CD4-positive, alpha-beta T cell (primary cell): ENCODE measurements at regions not wholly inside any gene's neighbourhood (a gene's known extent, or its start where the extent isn't known, plus 50 kb on each side); places are given as distances from the start of the nearest gene placed in this dataset.

Source experiments
- ATAC-seq: fragments of 200-7000 bp; cut with Tn5 transposase; one replicate; pipeline ENCODE4 v1.10.0; 2022; ENCODE audit warnings: mild to moderate bottlenecking; ENCODE audit not compliant: poor library complexity
- CTCF ChIA-PET: fragments of 350-600 bp; sonication (Branson Sonifier 250); formaldehyde crosslinking; loops from one replicate; lab custom pipeline; 2021; ENCODE audit warnings: antibody characterized with exemption, inconsistent platforms; lab: Charles Lee
- POLR2A ChIA-PET: fragments of 350-600 bp; sonication (Branson Sonifier 250); formaldehyde crosslinking; loops from one replicate; lab custom pipeline; 2021; ENCODE audit warnings: antibody characterized with exemption, inconsistent platforms; lab: Charles Lee
- DNase-seq, 14 experiments: peaks; one replicate each; pipeline ENCODE4 v3.0.0-alpha.2; 2013 to 2020; ENCODE audit warnings: mixed read lengths in 2 of 14
- H3K27ac ChIP-seq, 2 donors: one replicate each; pipeline versions ENCODE4 v1.5.1 to v1.7.0; 2013; ENCODE audit warnings: low read length in 2 of 2, low read depth in 1 of 2, mild to moderate bottlenecking in 1 of 2
- H3K27me3 ChIP-seq, 2 experiments: 1 replicate in 1 of 2; 2 replicates in 1 of 2; pipeline versions ENCODE4 v1.6.1 to v1.7.0; 2013; ENCODE audit warnings: low read length in 2 of 2, control low read depth in 1 of 2, mild to moderate bottlenecking in 1 of 2, moderate library complexity in 1 of 2; ENCODE audit not compliant: insufficient read depth in 2 of 2, control insufficient read depth in 1 of 2
- H3K36me3 ChIP-seq: one replicate; pipeline ENCODE4 v1.6.1; 2013; ENCODE audit warnings: low read length, control low read depth; ENCODE audit not compliant: insufficient read depth
- H3K4me1 ChIP-seq: one replicate; pipeline ENCODE4 v1.6.1; 2013; ENCODE audit warnings: low read length, control low read depth; ENCODE audit not compliant: insufficient read depth
- H3K4me3 ChIP-seq: one replicate; pipeline ENCODE4 v1.5.1; 2013; ENCODE audit warnings: mild to moderate bottlenecking, low read length, moderate library complexity
- H3K9me3 ChIP-seq, 2 experiments: 1 replicate in 1 of 2; 2 replicates in 1 of 2; pipeline versions ENCODE4 v1.6.1 to v1.7.0; 2013; ENCODE audit warnings: low read length in 2 of 2, mild to moderate bottlenecking in 2 of 2, control low read depth in 1 of 2, moderate library complexity in 1 of 2; ENCODE audit not compliant: control insufficient read depth in 1 of 2, insufficient read depth in 1 of 2
- H3K27ac Mint-ChIP-seq: one replicate; pipeline ENCODE4 v1.8.0; 2020; ENCODE audit warnings: mixed read lengths
- H3K27me3 Mint-ChIP-seq: one replicate; pipeline ENCODE4 v1.8.0; 2021; ENCODE audit warnings: mixed read lengths
- H3K36me3 Mint-ChIP-seq: one replicate; pipeline ENCODE4 v1.8.0; 2021; ENCODE audit warnings: low read depth, mixed read lengths
- H3K4me1 Mint-ChIP-seq: one replicate; pipeline ENCODE4 v1.8.0; 2021; ENCODE audit warnings: low read depth, mixed read lengths
- H3K4me3 Mint-ChIP-seq: one replicate; pipeline ENCODE4 v1.8.0; 2020; ENCODE audit warnings: mild to moderate bottlenecking, mixed read lengths
- H3K9me3 Mint-ChIP-seq: one replicate; pipeline ENCODE4 v1.8.0; 2020; ENCODE audit warnings: mixed read lengths
- intact Hi-C, 2 experiments: fragments of 100-400 bp; cut with DNase I in 1 of 2; cut with micrococcal nuclease in 1 of 2; formaldehyde crosslinking; loops; one replicate each; pipeline versions ENCODE4 v1.15.1 to v1.9.0; 2023 to 2025; cut with DNase I, micrococcal nuclease
- TF ChIP-seq, protein P1 (sequence below): fragments of 200-600 bp; IDR thresholded peaks from one replicate; pipeline ENCODE4 v1.8.0; 2022; ENCODE audit warnings: antibody characterized with exemption, mild to moderate bottlenecking

DNA sequence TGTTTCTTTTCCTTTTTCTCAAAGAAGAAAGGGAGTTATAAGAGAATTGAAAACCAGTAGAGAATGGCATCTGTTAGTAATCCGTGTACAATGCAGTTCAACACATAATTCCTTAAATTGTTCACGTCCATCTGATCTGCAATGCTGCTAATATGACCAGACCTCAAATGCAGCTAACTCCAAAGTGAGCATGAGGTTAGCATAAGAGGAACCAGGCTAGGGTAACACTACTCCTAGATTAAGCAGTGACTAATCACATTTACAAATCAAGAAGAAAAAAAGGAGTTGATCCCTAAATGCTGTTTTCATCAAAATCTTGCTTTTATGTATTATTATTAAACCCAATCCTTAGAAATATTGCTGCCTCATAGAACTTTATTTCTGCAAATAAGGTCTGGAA lies 432.7 kb upstream of the ARID1B start:
- ChIA-PET POLR2A (no interaction called here), CTCF (no interaction called here)
- no peaks in the 10 kb centered on the region for H3K9me3 ChIP-seq
- TF ChIP-seq, protein P1, sequence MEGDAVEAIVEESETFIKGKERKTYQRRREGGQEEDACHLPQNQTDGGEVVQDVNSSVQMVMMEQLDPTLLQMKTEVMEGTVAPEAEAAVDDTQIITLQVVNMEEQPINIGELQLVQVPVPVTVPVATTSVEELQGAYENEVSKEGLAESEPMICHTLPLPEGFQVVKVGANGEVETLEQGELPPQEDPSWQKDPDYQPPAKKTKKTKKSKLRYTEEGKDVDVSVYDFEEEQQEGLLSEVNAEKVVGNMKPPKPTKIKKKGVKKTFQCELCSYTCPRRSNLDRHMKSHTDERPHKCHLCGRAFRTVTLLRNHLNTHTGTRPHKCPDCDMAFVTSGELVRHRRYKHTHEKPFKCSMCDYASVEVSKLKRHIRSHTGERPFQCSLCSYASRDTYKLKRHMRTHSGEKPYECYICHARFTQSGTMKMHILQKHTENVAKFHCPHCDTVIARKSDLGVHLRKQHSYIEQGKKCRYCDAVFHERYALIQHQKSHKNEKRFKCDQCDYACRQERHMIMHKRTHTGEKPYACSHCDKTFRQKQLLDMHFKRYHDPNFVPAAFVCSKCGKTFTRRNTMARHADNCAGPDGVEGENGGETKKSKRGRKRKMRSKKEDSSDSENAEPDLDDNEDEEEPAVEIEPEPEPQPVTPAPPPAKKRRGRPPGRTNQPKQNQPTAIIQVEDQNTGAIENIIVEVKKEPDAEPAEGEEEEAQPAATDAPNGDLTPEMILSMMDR, result no peak
- intact Hi-C loops, result no loop called here
- no peak overlapping the region for H3K4me3 ChIP-seq
- H3K36me3 Mint-ChIP-seq, result no peaks in the 10 kb centered on the region
- no peak overlapping the region for H3K4me3 Mint-ChIP-seq
- no peaks in the 10 kb centered on the region for H3K9me3 Mint-ChIP-seq
- no peaks in the 10 kb centered on the region for H3K4me1 ChIP-seq
- no peaks in the 10 kb centered on the region for H3K36me3 ChIP-seq
- DNase-seq, result no peak
- H3K4me1 Mint-ChIP-seq, result peaks cover 5% of the 10 kb centered on the region
- H3K27ac Mint-ChIP-seq, result no peak overlapping the region
- H3K27ac ChIP-seq, result no peak overlapping the region
- peaks cover 0 to 3% of the 10 kb centered on the region in 2 experiments for H3K27me3 ChIP-seq
- H3K27me3 Mint-ChIP-seq, result no peaks in the 10 kb centered on the region
- ATAC-seq, result no peak

DNA sequence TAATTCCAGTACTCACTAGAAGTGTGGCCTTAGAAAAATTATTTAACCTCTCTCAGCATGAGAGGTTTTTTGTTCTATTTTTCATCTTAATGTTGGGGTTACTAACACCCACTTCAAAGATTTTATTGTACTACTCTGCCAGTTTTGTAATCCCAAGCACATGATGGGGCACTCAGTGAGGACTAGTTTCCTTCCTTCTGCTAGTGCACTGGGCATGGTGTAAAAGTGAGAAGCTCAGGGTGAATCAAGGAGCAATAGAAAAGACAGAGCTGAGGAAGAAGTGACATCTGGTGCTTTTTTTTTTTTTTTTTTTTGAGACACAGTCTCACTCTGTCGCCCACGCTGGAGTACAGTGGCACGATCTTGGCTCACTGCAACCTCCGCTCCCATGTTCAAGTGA lies 439.4 kb upstream of the ARID1B start:
- Mint-ChIP-seq H3K27ac (no peak overlapping the region), H3K4me1 (no peaks in the 10 kb centered on the region), H3K36me3 (peaks cover 14% of the 10 kb centered on the region), H3K9me3 (peaks cover 6% of the 10 kb centered on the region), H3K4me3 (no peak overlapping the region), H3K27me3 (no peaks in the 10 kb centered on the region)
- CTCF ChIA-PET, result no interaction called here
- Histone ChIP-seq H3K4me3 (no peak overlapping the region), H3K27me3 (peaks cover 0 to 3% of the 10 kb centered on the region in 2 experiments), H3K27ac (no peak overlapping the region), H3K4me1 (no peaks in the 10 kb centered on the region), H3K9me3 (peaks cover 4 to 5% of the 10 kb centered on the region in 2 experiments), H3K36me3 (no peaks in the 10 kb centered on the region)
- DNase-seq, result no peak
- TF ChIP-seq, protein P1, result no peak
- POLR2A ChIA-PET, result no interaction called here
- intact Hi-C loops, result no loop called here
- ATAC-seq, result no peak

DNA sequence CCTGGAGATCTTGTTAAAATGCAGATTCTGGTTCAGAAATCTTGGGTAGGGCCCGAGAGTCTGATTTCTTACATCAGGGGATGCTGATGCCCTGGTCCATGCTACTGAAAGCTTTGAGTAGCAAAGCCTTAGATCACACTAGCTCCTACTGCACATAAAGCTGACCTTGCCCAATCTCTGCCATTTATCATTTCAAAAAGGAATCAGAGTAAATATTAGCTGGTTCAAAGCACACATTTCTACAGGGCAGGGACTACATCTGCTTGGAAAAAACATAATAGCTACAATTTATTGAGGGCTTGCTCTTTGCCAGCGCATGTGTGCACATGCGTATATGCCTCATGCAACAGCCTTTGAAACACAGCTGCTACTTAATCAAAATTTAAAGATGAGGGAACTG lies 440.4 kb upstream of the ARID1B start:
- H3K9me3 Mint-ChIP-seq, result peaks cover 11% of the 10 kb centered on the region
- ChIA-PET CTCF (no interaction called here), POLR2A (no interaction called here)
- H3K27ac Mint-ChIP-seq, result no peak overlapping the region
- no peaks in the 10 kb centered on the region for H3K27me3 Mint-ChIP-seq
- TF ChIP-seq, protein P1, result no peak
- H3K27me3 ChIP-seq, result peaks cover 0 to 3% of the 10 kb centered on the region in 2 experiments
- no peaks in the 10 kb centered on the region for H3K4me1 Mint-ChIP-seq
- H3K4me1 ChIP-seq, result no peaks in the 10 kb centered on the region
- no peak for DNase-seq
- no peak overlapping the region for H3K27ac ChIP-seq
- H3K4me3 Mint-ChIP-seq, result no peak overlapping the region
- H3K36me3 ChIP-seq, result no peaks in the 10 kb centered on the region
- H3K36me3 Mint-ChIP-seq, result peaks cover 24% of the 10 kb centered on the region
- peaks cover 8 to 15% of the 10 kb centered on the region in 2 experiments for H3K9me3 ChIP-seq
- no peak for ATAC-seq
- H3K4me3 ChIP-seq, result no peak overlapping the region
- intact Hi-C loops, result no loop called here
